GM18909 (cell line): ENCODE measurements at regions not wholly inside any gene's neighbourhood (a gene's known extent, or its start where the extent isn't known, plus 50 kb on each side); places are given as distances from the start of the nearest gene placed in this dataset.
"Not testable (repeated sequence)": the region's sequence is repeated elsewhere in the genome, so short reads cannot be mapped to it uniquely, and the experiment has no call there.

Source experiments
- ATAC-seq: cut with Tn5 transposase; IDR thresholded peaks from one replicate; pipeline ENCODE4 v1.9.1; 2021; ENCODE audit warnings: mild to moderate bottlenecking; ENCODE audit not compliant: unreplicated experiment, poor library complexity

DNA sequence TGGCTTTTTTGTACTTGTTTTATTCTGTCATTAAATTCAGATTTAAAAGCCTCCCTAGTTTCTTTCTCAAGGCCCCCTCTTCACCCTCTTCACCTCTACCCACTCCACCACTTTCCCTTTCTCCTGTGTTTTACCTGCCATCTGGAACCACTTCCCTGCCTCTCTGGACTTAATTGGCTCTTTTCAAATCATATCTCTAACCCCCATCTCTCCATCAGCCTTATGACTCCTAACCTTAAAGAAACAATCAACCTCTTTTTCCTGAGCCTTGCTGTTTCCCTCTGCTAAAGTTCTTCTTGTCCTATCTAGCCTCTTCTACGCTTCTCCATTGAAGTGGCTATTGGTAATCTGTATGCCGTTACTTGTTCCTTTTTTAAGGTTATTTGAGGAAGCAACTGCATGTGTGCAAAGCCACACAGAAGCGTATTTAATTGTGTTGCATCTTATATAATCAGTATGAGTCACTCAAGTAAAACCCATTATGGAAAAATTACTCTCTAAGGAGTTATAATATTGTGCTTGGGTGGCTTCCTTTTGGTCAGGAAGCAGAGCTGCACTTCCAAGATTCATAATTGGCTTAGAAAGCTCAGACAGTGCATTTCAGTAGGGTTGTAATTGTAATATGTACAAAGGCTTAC lies 653.6 kb upstream of the ITGA1 start:
- no peak for ATAC-seq

DNA sequence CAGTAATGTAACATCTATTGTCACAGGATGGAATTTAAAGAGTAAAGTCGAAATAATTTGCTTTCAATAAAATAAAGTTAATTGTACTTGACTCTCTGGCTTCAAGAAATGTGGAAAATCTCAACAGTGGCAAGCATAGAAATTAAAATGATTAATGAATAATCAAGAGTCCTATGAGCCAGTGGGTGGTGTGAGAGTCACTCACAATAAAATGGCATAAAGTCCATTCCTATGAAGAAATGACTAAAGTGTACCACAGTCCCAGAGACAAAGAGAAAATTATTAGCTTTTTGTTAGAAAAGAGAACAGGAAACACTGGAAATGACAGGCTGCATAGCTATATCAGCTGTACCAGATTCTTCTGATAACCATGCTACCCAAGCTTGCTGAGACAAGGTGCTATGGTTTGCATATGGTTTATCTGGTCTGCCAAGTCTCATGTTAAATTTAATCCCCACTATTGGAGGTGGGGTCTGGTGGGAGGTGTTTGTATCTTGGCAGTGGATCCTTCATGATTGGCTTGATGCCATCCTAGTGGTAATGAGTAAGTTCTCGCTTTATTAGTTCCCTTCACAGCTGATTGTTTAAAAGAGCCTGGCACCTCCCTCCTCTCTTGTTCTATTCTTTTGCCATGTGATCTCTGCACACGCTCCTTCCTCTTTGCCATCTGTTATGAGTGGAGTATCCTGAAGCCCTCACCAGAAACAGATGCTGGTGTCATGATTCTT lies 647.7 kb upstream of the ITGA1 start:
- no peak for ATAC-seq

DNA sequence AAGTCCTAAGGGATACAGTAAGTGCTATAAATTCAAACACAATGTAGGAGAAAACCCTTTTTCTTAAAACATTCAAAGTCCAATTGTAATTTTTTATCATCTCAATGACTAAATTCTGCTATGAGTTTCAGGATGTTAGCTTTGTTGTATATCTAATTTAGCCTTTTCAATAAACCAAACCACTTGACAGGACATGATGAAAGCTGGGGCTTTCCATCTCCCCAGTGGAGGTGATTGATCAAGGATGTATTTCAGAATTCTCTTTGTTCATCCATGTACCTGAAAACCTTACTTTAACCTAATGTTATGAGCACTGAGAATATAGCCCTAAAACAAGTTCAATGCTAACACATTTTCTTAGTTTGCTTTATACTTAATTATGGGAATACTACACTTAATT lies 639.0 kb upstream of the ITGA1 start:
- ATAC-seq = no peak

DNA sequence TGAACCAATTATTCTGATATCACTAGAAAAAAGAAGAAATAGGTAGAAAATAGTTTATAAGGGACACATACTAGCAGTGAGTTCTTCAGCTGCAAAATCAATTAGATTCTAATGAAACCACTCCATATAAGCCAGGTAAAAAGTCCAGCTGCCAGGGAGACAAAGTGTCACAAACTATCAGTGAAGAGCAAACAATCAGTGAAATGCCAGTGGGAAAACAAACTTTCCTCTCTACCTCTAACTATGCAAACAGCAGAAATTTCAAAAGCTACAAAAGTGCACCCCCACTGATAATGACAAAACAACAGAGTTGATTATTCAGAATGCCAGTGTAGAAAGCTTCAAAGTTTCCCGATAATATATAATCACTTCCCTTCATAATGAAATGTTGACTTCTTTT lies 637.2 kb upstream of the ITGA1 start:
- ATAC-seq = no peak

DNA sequence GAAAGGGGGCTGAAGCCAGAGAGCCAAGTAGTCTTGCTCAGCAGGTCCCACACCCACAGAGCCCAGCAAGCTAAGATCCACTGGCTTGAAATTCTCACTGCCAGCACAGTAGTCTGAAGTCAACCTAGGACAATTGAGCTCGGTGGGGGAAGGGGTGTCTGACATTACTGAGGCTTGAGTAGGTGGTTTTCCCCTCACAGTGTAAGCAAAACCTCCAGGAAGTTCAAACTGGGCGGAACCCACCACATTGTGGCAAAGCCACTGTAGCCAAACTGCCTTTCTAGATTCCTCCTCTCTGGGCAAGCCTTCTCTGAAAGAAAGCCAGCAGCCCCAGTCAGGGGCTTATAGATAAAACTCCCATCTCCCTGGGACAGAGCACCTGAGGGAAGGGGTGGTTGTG lies 630.9 kb upstream of the ITGA1 start:
- not testable (repeated sequence) for ATAC-seq

DNA sequence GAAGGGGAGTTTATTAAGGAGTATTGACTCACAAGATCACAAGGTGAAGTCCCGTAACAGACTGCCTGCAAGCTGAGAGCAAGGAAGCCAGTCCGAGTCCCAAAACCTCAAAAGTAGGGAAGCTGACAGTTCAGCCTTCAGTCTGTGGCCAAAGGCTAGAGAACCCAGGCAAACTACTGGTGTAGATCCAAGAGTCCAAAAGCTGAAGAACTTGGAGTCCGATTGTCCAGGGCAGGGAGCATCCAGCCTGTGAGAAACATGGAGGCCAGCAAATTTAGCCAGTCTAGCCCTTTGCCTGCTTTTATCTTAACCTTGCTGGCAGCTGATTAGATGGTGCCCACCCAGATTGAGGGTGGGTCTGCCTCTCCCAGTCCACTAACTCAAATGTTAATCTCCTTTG lies 621.9 kb upstream of the ITGA1 start:
- not testable (repeated sequence) for ATAC-seq

DNA sequence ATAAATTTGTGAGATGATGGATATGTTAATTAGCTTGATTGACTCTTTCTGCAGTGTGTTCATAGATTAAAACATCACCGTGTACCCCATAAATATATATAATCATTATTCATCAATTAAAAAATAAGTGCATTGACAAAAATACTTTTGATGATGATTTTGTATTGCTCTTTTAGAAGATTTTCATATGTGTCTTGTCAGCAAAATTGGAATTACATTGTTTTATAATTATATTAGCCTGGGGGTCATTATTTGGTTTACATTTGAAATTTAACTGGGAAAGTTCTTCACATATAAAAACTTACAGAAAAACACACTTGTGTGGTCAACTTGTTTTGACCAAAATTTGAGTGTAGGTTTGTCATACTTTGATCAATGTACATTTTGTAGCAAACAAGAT lies 614.6 kb upstream of the ITGA1 start:
- ATAC-seq = no peak

DNA sequence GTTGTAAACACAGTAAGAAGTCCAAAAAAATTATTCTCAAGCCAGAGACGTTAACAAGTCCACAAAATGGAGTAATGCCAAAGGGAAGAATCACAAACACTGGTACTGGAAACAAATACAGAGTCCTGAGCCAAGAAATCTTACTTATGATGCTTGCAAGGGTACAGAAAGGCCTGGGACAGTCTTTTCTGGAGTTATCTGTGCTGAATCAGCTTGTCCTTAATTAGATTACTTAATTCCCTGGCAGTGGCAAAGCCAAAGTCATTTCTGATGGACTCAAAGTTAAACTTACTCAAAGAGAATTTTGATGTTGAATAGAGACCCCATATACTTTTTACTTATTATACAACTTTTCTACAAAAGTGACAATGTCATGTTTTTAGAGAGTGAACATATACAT lies 610.5 kb upstream of the ITGA1 start:
- ATAC-seq = no peak

DNA sequence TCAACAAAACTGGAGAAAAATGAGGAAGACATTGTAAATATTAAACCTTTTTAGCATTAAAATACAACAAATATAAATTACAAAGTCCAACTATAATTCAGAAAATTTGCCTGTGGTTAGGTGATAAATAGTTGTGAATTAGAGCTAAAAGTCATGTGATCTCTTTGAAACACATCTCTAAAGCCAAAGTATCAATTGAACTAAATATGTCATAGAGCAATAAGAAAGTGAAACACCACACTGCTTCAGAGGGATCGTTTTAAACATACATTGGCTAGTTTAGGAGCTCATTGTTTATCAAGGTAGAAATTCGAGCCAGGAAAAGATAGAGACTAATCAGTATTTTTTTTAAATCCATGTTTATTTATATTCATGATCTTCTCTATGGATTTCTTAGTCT lies 606.3 kb upstream of the ITGA1 start:
- ATAC-seq = no peak

DNA sequence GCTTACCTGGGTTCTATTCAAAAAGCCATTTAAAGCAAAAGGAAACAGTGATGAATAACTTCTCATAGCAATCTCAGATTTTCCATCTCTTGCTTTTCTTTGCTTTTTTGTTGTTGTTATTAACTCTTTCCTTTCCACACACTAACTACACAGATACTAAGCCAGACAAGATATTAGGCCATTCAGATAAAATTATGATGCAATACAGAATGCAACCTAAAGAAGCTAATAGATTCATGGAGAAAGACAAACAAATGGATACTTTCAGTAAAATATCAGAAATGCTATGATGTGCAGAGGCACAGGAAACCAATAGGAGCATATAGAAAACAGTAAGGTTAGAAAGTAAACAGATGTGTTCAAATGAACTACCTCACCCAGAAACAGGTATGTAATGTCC lies 597.0 kb upstream of the ITGA1 start:
- no peak for ATAC-seq

DNA sequence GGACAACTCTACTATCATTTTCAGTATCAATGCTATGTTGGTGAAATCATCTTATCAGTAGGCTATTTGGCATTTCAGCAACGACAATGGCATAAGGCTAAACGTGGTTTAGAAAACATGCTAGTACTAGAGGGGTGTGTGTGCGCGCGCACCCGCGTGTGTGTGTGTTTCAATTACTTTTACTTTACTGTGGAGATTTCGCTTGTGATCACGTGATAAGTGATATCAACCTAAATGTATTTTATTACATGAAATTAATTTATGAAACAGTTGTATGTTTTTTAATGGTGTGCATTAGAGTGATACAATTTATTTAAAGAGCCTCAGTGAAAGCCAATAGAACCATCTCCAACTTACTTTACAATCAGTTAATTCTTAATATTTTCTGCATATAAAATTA lies 587.9 kb upstream of the ITGA1 start:
- no peak for ATAC-seq

DNA sequence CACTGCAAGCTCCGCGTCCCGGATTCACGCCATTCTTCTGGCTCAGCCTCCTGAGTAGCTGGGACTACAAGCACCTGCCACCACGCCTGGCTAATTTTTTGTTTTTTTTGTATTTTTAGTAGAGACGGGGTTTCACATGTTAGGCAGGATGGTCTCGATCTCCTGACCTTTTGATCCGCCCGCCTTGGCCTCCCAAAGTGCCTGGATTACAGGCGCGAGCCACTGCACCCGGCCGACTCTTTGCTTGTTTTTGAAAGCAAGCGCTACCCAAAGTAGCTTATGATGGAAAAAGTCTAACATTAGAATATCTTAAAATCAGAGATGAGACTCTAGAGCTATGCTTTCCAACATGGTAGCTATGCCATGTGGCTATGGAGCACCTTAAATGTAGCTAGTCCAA lies 585.5 kb upstream of the ITGA1 start:
- no peak for ATAC-seq

DNA sequence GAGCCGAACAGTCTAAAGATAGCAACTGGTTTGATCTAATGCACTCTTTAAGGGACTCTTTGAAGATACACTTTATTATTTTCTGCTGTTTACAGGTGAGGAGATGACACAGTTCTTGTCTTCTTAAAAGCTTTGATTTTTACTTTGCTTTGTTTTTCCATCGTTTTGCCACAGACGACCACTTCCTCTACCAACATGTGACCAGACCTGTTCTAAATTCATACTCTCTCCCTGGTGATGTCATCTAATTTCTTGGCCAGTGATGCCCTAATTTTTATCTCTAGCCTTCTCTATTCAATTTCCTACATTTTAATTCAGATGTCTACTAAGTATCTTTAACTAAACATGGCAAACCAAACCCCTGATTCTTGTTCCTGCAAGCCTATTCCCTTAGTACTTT lies 583.4 kb upstream of the ITGA1 start:
- no peak for ATAC-seq
